AG09309 (cell line): ENCODE measurements at regions not wholly inside any gene's neighbourhood (a gene's known extent, or its start where the extent isn't known, plus 50 kb on each side); places are given as distances from the start of the nearest gene placed in this dataset.

ENCODE experiments used
- DNase-seq: peaks from one replicate; pipeline ENCODE4 v3.0.0-alpha.2; 2010; ENCODE audit warnings: low read depth
- H3K4me3 ChIP-seq: 2 replicates; pipeline ENCODE4 v1.5.1; 2011; ENCODE audit warnings: mild to moderate bottlenecking, low read depth, low read length, moderate library complexity; ENCODE audit not compliant: control insufficient read depth
- TF ChIP-seq, protein P1 (sequence below): IDR thresholded peaks from 2 replicates; pipeline ENCODE4 v1.5.1; 2011; ENCODE audit warnings: mild to moderate bottlenecking, low read depth, low read length, inconsistent platforms; ENCODE audit not compliant: insufficient read depth, control insufficient read depth; ENCODE audit errors: missing control alignments

- no peak for DNase-seq
- TF ChIP-seq, protein P1, sequence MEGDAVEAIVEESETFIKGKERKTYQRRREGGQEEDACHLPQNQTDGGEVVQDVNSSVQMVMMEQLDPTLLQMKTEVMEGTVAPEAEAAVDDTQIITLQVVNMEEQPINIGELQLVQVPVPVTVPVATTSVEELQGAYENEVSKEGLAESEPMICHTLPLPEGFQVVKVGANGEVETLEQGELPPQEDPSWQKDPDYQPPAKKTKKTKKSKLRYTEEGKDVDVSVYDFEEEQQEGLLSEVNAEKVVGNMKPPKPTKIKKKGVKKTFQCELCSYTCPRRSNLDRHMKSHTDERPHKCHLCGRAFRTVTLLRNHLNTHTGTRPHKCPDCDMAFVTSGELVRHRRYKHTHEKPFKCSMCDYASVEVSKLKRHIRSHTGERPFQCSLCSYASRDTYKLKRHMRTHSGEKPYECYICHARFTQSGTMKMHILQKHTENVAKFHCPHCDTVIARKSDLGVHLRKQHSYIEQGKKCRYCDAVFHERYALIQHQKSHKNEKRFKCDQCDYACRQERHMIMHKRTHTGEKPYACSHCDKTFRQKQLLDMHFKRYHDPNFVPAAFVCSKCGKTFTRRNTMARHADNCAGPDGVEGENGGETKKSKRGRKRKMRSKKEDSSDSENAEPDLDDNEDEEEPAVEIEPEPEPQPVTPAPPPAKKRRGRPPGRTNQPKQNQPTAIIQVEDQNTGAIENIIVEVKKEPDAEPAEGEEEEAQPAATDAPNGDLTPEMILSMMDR: no peak
- H3K4me3 ChIP-seq: no peak overlapping the region
Observed at GRCh38 chr5:58116346-58116745, 343.5 kb downstream of the PLK2 start.

DNA sequence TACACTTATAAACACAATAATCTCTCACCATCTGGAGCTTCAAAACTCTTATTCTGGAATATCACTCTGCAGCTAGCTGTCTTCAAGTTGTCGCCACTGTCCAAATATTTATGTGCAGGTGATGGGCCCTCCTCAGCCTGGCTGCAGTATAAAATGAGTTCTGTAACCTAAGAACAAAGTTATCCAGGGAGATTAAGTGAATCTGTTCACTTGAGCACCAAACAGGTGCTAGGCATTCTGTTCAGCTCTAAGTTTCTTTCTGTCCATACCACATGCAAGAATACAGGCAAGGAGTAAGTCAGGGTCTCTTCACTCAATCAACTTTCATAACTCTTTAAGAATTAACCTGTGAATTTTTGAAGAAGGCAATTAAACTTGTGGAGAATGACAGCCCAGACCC is 344.1 kb downstream of the PLK2 start:
- TF ChIP-seq, protein P1: no peak
- H3K4me3 ChIP-seq: no peak overlapping the region
- DNase-seq: no peak

DNA sequence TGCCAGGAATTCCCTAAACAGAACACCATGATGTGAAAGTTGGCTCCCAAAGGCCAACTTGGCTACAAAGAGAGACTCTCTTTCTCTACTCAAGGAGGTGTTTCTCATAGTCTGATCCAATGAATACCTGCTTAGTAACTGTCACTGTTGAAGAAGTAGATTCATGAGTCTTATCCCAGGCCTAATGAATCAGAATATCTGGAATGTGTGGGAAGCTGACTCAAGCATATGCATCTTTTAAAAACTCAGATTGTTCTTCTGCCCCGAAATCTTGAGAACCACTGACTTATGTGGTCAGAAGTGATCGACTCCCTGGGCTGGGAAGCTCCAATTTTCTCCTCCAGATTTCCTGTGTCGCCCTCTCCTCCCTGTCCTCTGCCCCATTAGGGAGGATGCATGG is 345.6 kb downstream of the PLK2 start:
- no peak overlapping the region for H3K4me3 ChIP-seq
- TF ChIP-seq, protein P1: no peak

DNA sequence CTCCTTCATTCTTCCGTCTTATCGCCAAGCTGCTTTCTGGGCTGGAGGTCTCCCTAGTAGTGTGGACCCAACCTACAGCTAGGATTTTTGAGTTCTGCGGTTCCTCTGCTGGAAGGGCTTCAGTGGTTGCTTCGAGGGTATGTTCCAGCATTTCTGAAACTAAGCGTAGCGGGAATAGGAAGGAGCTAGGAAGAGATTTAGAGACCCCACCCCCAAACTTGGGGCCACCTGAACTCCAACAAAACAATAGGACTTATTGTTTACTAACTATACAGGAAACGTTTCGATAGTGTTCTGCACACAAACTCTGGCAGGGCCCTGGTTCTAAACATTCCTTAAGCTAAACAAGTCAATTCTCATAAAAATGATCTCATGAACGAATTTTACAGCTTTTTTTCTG is 346.7 kb downstream of the PLK2 start:
- no peak for DNase-seq

More for the DNA sequence above, 345.6 kb downstream of the PLK2 start:
- peak; percentile 40 for DNase-seq

GRCh38 chr5:58108511-58108910 is 351.4 kb downstream of the PLK2 start:
- TF ChIP-seq, protein P1: no peak
- no peak for DNase-seq
- no peak overlapping the region for H3K4me3 ChIP-seq

More for the DNA sequence above, 346.7 kb downstream of the PLK2 start:
- TF ChIP-seq, protein P1: no peak
- no peak overlapping the region for H3K4me3 ChIP-seq

- TF ChIP-seq, protein P1: no peak
- peak; percentile 27 for DNase-seq
- H3K4me3 ChIP-seq: no peak overlapping the region
Observed at GRCh38 chr5:58107704-58108103, 352.2 kb downstream of the PLK2 start.
